ENCODE measurements at regions not wholly inside any gene's neighbourhood (a gene's known extent, or its start where the extent isn't known, plus 50 kb on each side); places are given as distances from the start of the nearest gene placed in this dataset.
"Not testable (repeated sequence)": the region's sequence is repeated elsewhere in the genome, so short reads cannot be mapped to it uniquely, and the experiment has no call there.

- H3K9me3 ChIP-seq (ENCODE audit: low read depth, low read length): no peaks in the 10 kb centered on the region
- no peak overlapping the region for H3K4me3 ChIP-seq (ENCODE audit: low read length)
- no peaks in the 10 kb centered on the region for H3K4me1 ChIP-seq (ENCODE audit: insufficient read depth, low read length)
- no peaks in the 10 kb centered on the region for H3K27me3 ChIP-seq (ENCODE audit: insufficient read depth, low read length)
Observed at GRCh38 chr14:34097644-34098043, 146.8 kb upstream of the EGLN3 start.

GRCh38 chr14:34094384-34094783, 143.5 kb upstream of the EGLN3 start:
- Histone ChIP-seq H3K27me3 (ENCODE audit: insufficient read depth, low read length) (no peaks in the 10 kb centered on the region), H3K9me3 (ENCODE audit: low read depth, low read length) (no peaks in the 10 kb centered on the region), H3K4me1 (ENCODE audit: insufficient read depth, low read length) (no peaks in the 10 kb centered on the region), H3K4me3 (ENCODE audit: low read length) (no peak overlapping the region)

GRCh38 chr14:34093883-34094282, 143.0 kb upstream of the EGLN3 start:
- Histone ChIP-seq H3K4me3 (ENCODE audit: low read length) (no peak overlapping the region), H3K9me3 (ENCODE audit: low read depth, low read length) (no peaks in the 10 kb centered on the region), H3K27me3 (ENCODE audit: insufficient read depth, low read length) (no peaks in the 10 kb centered on the region), H3K4me1 (ENCODE audit: insufficient read depth, low read length) (no peaks in the 10 kb centered on the region)

- Histone ChIP-seq H3K27me3 (ENCODE audit: insufficient read depth, low read length) (no peaks in the 10 kb centered on the region), H3K4me1 (ENCODE audit: insufficient read depth, low read length) (no peaks in the 10 kb centered on the region), H3K4me3 (ENCODE audit: low read length) (no peak overlapping the region), H3K9me3 (ENCODE audit: low read depth, low read length) (no peaks in the 10 kb centered on the region)
Observed at GRCh38 chr14:34090451-34090850, 139.6 kb upstream of the EGLN3 start.

GRCh38 chr14:34088914-34089313, 138.0 kb upstream of the EGLN3 start:
- no peaks in the 10 kb centered on the region for H3K27me3 ChIP-seq (ENCODE audit: insufficient read depth, low read length)
- no peak overlapping the region for H3K4me3 ChIP-seq (ENCODE audit: low read length)
- H3K9me3 ChIP-seq (ENCODE audit: low read depth, low read length): no peaks in the 10 kb centered on the region
- H3K4me1 ChIP-seq (ENCODE audit: insufficient read depth, low read length): no peaks in the 10 kb centered on the region

- H3K27me3 ChIP-seq (ENCODE audit: insufficient read depth, low read length): no peaks in the 10 kb centered on the region
- no peak overlapping the region for H3K4me3 ChIP-seq (ENCODE audit: low read length)
- H3K9me3 ChIP-seq (ENCODE audit: low read depth, low read length): no peaks in the 10 kb centered on the region
- H3K4me1 ChIP-seq (ENCODE audit: insufficient read depth, low read length): no peaks in the 10 kb centered on the region
Observed at GRCh38 chr14:34087571-34087970, 136.7 kb upstream of the EGLN3 start.

- no peaks in the 10 kb centered on the region for H3K4me1 ChIP-seq (ENCODE audit: insufficient read depth, low read length)
Observed at GRCh38 chr14:34086223-34086757, 135.4 kb upstream of the EGLN3 start.

GRCh38 chr14:34085695-34086094, 134.8 kb upstream of the EGLN3 start:
- H3K27me3 ChIP-seq (ENCODE audit: insufficient read depth, low read length): no peaks in the 10 kb centered on the region
- no peaks in the 10 kb centered on the region for H3K4me1 ChIP-seq (ENCODE audit: insufficient read depth, low read length)
- H3K4me3 ChIP-seq (ENCODE audit: low read length): no peak overlapping the region
- no peaks in the 10 kb centered on the region for H3K9me3 ChIP-seq (ENCODE audit: low read depth, low read length)

More at GRCh38 chr14:34086223-34086757, 135.4 kb upstream of the EGLN3 start:
- H3K4me3 ChIP-seq (ENCODE audit: low read length): no peak overlapping the region
- no peaks in the 10 kb centered on the region for H3K27me3 ChIP-seq (ENCODE audit: insufficient read depth, low read length)
- H3K9me3 ChIP-seq (ENCODE audit: low read depth, low read length): no peaks in the 10 kb centered on the region

- Histone ChIP-seq H3K4me1 (ENCODE audit: insufficient read depth, low read length) (peaks cover 8% of the 10 kb centered on the region), H3K4me3 (ENCODE audit: low read length) (no peak overlapping the region), H3K27me3 (ENCODE audit: insufficient read depth, low read length) (no peaks in the 10 kb centered on the region), H3K9me3 (ENCODE audit: low read depth, low read length) (no peaks in the 10 kb centered on the region)
Observed at GRCh38 chr14:34081576-34082136, 130.8 kb upstream of the EGLN3 start.

- no peaks in the 10 kb centered on the region for H3K9me3 ChIP-seq (ENCODE audit: low read depth, low read length)
- peaks cover 8% of the 10 kb centered on the region for H3K4me1 ChIP-seq (ENCODE audit: insufficient read depth, low read length)
- H3K4me3 ChIP-seq (ENCODE audit: low read length): no peak overlapping the region
- no peaks in the 10 kb centered on the region for H3K27me3 ChIP-seq (ENCODE audit: insufficient read depth, low read length)
Observed at GRCh38 chr14:34081101-34081575, 130.3 kb upstream of the EGLN3 start.

- H3K27me3 ChIP-seq (ENCODE audit: insufficient read depth, low read length); H3K4me3 ChIP-seq (ENCODE audit: low read length); H3K9me3 ChIP-seq (ENCODE audit: low read depth, low read length): not testable (repeated sequence)
- peaks cover 15% of the 10 kb centered on the region for H3K4me1 ChIP-seq (ENCODE audit: insufficient read depth, low read length)
Observed at GRCh38 chr14:34079643-34080042, 128.8 kb upstream of the EGLN3 start.

GRCh38 chr14:34078117-34078743, 127.4 kb upstream of the EGLN3 start:
- Histone ChIP-seq H3K4me1 (ENCODE audit: insufficient read depth, low read length) (peaks cover 15% of the 10 kb centered on the region), H3K4me3 (ENCODE audit: low read length) (no peak overlapping the region), H3K27me3 (ENCODE audit: insufficient read depth, low read length) (no peaks in the 10 kb centered on the region), H3K9me3 (ENCODE audit: low read depth, low read length) (no peaks in the 10 kb centered on the region)

- H3K27me3 ChIP-seq (ENCODE audit: insufficient read depth, low read length): no peaks in the 10 kb centered on the region
- H3K9me3 ChIP-seq (ENCODE audit: low read depth, low read length): peaks cover 8% of the 10 kb centered on the region
- H3K4me1 ChIP-seq (ENCODE audit: insufficient read depth, low read length): peaks cover 18% of the 10 kb centered on the region
- H3K4me3 ChIP-seq (ENCODE audit: low read length): no peak overlapping the region
Observed at GRCh38 chr14:34075826-34076225, 125.0 kb upstream of the EGLN3 start.

GRCh38 chr14:34075042-34075744, 124.3 kb upstream of the EGLN3 start:
- Histone ChIP-seq H3K4me1 (ENCODE audit: insufficient read depth, low read length) (peaks cover 18% of the 10 kb centered on the region), H3K9me3 (ENCODE audit: low read depth, low read length) (peaks cover 8% of the 10 kb centered on the region), H3K4me3 (ENCODE audit: low read length) (no peak overlapping the region), H3K27me3 (ENCODE audit: insufficient read depth, low read length) (no peaks in the 10 kb centered on the region)

GRCh38 chr14:34072921-34073320, 122.0 kb upstream of the EGLN3 start:
- Histone ChIP-seq H3K9me3 (ENCODE audit: low read depth, low read length) (peaks cover 8% of the 10 kb centered on the region), H3K27me3 (ENCODE audit: insufficient read depth, low read length) (no peaks in the 10 kb centered on the region), H3K4me1 (ENCODE audit: insufficient read depth, low read length) (peaks cover 13% of the 10 kb centered on the region), H3K4me3 (ENCODE audit: low read length) (no peak overlapping the region)
